Prostate gland (tissue), 2 donors: ENCODE measurements at regions not wholly inside any gene's neighbourhood (a gene's known extent, or its start where the extent isn't known, plus 50 kb on each side); places are given as distances from the start of the nearest gene placed in this dataset.

Experiments
- DNase-seq: peaks from one replicate; pipeline ENCODE4 v3.0.0-alpha.2; 2019; ENCODE audit warnings: low spot score
- H3K27ac ChIP-seq, 2 donors: fragments of 200-600 bp; sonication (generic); 2 replicates each; pipeline ENCODE4 v1.5.1; 2017 to 2019
- H3K27me3 ChIP-seq: fragments of 200-600 bp; sonication (generic); replicated peaks from 2 replicates; pipeline ENCODE4 v1.5.1; 2019; ENCODE audit not compliant: insufficient read depth
- H3K36me3 ChIP-seq, 2 donors: fragments of 200-600 bp; sonication (generic); 1 replicate in 1 of 2; 2 replicates in 1 of 2; pipeline versions ENCODE4 v1.5.1 to v1.8.1; 2017 to 2019
- H3K4me1 ChIP-seq: fragments of 200-600 bp; sonication (generic); replicated peaks from 2 replicates; pipeline ENCODE4 v1.5.1; 2019
- H3K4me3 ChIP-seq, 2 donors: fragments of 200-600 bp; sonication (generic); 2 replicates each; pipeline ENCODE4 v1.5.1; 2017 to 2019
- H3K9me3 ChIP-seq: fragments of 200-600 bp; sonication (generic); 2 replicates; pipeline ENCODE4 v1.5.1; 2017
- POLR2A ChIP-seq: fragments of 450-650 bp; IDR thresholded peaks from one replicate; pipeline ENCODE4 v1.6.1; 2016; ENCODE audit warnings: antibody characterized with exemption, mild to moderate bottlenecking
- POLR2AphosphoS5 ChIP-seq: sonication (generic); formaldehyde crosslinking; IDR thresholded peaks from one replicate; pipeline ENCODE4 v1.6.1; 2017; ENCODE audit warnings: antibody characterized with exemption
- WGBS: methylation state at CpG from one replicate; pipeline ENCODE4 v1.1.5; 2018; 5-methylcytosine and 5-hydroxymethylcytosine counted together
- intact Hi-C: fragments of 100-400 bp; cut with DNase I; formaldehyde crosslinking; loops from one replicate; pipeline ENCODE4 v1.14.2; 2022
- TF ChIP-seq, protein P1 (sequence below), 4 experiments: fragments of 200-600 bp in 2 of 4; fragments of 450-650 bp in 2 of 4; sonication (generic) in 2 of 4; IDR thresholded peaks; 1 replicate in 3 of 4; 2 replicates in 1 of 4; pipeline ENCODE4 v1.5.1; 2016 to 2019; ENCODE audit warnings: antibody characterized with exemption in 4 of 4, mild to moderate bottlenecking in 2 of 4, moderate library complexity in 2 of 4

DNA sequence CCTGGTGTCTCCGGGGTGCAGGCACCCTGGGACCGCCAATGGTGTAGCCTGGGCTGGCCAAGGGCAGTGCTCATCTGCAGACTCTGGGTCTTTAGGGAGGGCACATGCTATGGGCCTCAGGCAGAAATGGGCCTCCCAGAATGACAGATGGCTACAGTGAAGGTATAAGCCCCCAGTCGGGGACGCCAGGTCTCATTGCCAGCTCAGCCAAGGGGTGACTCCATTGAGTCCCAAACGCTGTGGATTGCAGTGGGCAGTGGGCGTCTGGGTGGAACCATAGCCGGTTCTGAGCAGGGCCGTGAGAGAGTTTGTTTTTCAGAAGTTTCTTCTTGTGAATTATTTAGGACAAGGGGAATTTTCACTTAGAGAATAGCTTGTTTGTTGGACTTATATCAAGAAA lies 516.9 kb downstream of the TBC1D22A start:
- Histone ChIP-seq H3K27ac (no peak overlapping the region), H3K9me3 (no peaks in the 10 kb centered on the region), H3K27me3 (no peaks in the 10 kb centered on the region), H3K36me3 (no peaks in the 10 kb centered on the region), H3K4me3 (no peak overlapping the region), H3K4me1 (no peaks in the 10 kb centered on the region)
- DNase-seq, result no peak
- intact Hi-C loops, result no loop called here
- no peak for TF ChIP-seq POLR2AphosphoS5
- TF ChIP-seq POLR2A, result no peak
- TF ChIP-seq, protein P1, sequence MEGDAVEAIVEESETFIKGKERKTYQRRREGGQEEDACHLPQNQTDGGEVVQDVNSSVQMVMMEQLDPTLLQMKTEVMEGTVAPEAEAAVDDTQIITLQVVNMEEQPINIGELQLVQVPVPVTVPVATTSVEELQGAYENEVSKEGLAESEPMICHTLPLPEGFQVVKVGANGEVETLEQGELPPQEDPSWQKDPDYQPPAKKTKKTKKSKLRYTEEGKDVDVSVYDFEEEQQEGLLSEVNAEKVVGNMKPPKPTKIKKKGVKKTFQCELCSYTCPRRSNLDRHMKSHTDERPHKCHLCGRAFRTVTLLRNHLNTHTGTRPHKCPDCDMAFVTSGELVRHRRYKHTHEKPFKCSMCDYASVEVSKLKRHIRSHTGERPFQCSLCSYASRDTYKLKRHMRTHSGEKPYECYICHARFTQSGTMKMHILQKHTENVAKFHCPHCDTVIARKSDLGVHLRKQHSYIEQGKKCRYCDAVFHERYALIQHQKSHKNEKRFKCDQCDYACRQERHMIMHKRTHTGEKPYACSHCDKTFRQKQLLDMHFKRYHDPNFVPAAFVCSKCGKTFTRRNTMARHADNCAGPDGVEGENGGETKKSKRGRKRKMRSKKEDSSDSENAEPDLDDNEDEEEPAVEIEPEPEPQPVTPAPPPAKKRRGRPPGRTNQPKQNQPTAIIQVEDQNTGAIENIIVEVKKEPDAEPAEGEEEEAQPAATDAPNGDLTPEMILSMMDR (IDR thresholded peaks at IDR 0.05), result no peak
- 85% methylated on average over 8 of the region's 8 CpGs for WGBS

DNA sequence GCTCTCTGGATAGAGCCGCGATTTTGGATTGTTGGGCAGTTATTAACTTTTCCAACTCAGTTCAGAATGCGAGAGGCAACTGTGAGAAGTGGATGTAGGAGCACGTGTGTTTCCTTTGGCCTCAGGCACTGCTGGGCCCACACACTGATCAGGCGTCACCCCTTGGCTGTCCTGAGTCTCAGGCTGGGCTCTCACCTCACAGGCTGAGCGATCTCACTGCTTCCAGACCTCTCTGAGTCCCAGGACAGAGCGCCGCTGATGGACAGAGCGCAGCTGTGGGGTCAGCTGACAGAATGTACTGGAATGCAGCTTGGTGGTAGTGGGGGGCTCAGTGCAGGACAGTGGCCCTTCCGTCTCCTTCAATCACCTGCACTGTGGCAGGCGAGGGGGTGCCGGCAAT lies 516.2 kb downstream of the TBC1D22A start:
- intact Hi-C loops, result no loop called here
- no peak for TF ChIP-seq POLR2AphosphoS5
- TF ChIP-seq, protein P1 (IDR thresholded peaks at IDR 0.05), result no peak
- no peak for TF ChIP-seq POLR2A
- H3K4me3 ChIP-seq, result no peak overlapping the region
- no peaks in the 10 kb centered on the region for H3K9me3 ChIP-seq
- H3K36me3 ChIP-seq, result no peaks in the 10 kb centered on the region
- H3K4me1 ChIP-seq, result no peaks in the 10 kb centered on the region
- no peak for DNase-seq
- 70% methylated on average over 12 of the region's 12 CpGs for WGBS
- H3K27ac ChIP-seq, result no peak overlapping the region
- H3K27me3 ChIP-seq, result no peaks in the 10 kb centered on the region

DNA sequence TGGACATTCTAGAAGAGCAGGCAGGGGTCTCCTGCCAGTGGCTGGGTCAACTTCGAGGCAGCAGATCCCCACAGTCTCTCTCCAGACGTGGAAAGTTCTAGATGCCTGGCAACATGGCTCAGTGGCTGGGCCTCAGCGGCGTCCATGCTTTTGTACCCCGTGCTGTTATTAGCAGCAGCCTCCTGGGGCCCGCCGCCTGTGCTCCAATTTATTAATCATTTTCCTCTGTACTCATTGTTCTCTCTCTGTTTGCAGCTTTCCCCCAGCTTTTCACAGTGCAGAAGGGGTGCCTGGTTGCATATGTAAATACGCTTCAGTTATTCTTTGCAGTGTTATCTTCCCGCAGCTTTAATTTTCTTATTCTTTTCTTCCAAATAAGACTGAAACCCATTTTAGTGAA lies 515.1 kb downstream of the TBC1D22A start:
- no peak overlapping the region for H3K27ac ChIP-seq
- no peaks in the 10 kb centered on the region for H3K4me1 ChIP-seq
- no peaks in the 10 kb centered on the region for H3K27me3 ChIP-seq
- no peak for DNase-seq
- H3K4me3 ChIP-seq, result no peak overlapping the region
- intact Hi-C loops, result no loop called here
- H3K36me3 ChIP-seq, result no peaks in the 10 kb centered on the region
- WGBS, result 71% methylated on average over 9 of the region's 9 CpGs
- TF ChIP-seq, protein P1 (IDR thresholded peaks at IDR 0.05), result no peak
- TF ChIP-seq POLR2A (no peak), POLR2AphosphoS5 (no peak)
- H3K9me3 ChIP-seq, result no peaks in the 10 kb centered on the region

DNA sequence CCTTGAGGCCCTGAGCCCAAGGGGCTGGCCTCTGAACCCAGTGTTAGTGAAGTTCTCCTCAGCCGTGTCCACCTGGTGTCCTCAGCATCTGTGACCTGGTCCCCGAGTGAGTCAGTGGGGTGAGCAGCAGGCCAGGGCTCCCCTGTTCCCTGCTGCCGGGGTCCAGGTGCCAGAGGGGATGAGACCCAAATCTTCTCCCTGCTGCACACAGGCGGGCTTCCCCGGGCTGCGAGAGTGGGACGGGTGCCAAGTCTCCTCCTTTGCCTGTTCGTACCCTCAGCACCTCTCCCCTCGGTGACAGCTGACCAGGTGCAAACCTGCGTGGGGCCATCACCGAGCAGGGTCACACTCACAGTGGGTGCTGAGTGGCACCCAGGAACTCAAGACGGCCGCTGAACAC lies 514.5 kb downstream of the TBC1D22A start:
- no peak for DNase-seq
- no peaks in the 10 kb centered on the region for H3K9me3 ChIP-seq
- H3K4me3 ChIP-seq, result no peak overlapping the region
- no peaks in the 10 kb centered on the region for H3K4me1 ChIP-seq
- H3K27ac ChIP-seq, result no peak overlapping the region
- H3K27me3 ChIP-seq, result no peaks in the 10 kb centered on the region
- intact Hi-C loops, result no loop called here
- 58% methylated on average over 10 of the region's 13 CpGs for WGBS
- TF ChIP-seq, protein P1 (IDR thresholded peaks at IDR 0.05), result no peak
- TF ChIP-seq POLR2AphosphoS5 (no peak), POLR2A (no peak)
- no peaks in the 10 kb centered on the region for H3K36me3 ChIP-seq

DNA sequence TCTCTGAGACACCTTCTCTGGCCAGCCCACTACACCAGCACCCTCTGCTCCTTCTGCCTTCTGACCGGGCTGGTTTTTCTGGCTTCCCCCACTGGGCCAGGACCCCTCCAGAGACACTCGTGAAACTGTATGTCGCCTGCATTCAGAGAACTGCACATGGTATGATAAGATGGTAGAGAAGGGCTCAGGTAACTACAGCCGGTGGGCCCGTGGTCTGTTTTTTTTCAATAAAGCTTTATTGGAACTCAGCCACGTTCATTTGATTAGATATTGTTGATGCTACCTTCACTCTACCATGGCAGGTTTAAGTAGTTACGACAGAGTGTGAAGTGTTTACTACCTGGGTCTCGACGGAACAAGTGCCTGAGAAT lies 514.0 kb downstream of the TBC1D22A start:
- H3K27ac ChIP-seq, result no peak overlapping the region
- no peaks in the 10 kb centered on the region for H3K27me3 ChIP-seq
- DNase-seq, result no peak
- no peaks in the 10 kb centered on the region for H3K4me1 ChIP-seq
- intact Hi-C loops, result no loop called here
- TF ChIP-seq, protein P1 (IDR thresholded peaks at IDR 0.05), result no peak
- no peak for TF ChIP-seq POLR2AphosphoS5
- TF ChIP-seq POLR2A, result no peak
- H3K4me3 ChIP-seq, result no peak overlapping the region
- no peaks in the 10 kb centered on the region for H3K9me3 ChIP-seq
- 67% methylated on average over 9 of the region's 9 CpGs for WGBS
- H3K36me3 ChIP-seq, result no peaks in the 10 kb centered on the region
